ENCODE measurements at regions not wholly inside any gene's neighbourhood (a gene's known extent, or its start where the extent isn't known, plus 50 kb on each side); places are given as distances from the start of the nearest gene placed in this dataset.

DNA sequence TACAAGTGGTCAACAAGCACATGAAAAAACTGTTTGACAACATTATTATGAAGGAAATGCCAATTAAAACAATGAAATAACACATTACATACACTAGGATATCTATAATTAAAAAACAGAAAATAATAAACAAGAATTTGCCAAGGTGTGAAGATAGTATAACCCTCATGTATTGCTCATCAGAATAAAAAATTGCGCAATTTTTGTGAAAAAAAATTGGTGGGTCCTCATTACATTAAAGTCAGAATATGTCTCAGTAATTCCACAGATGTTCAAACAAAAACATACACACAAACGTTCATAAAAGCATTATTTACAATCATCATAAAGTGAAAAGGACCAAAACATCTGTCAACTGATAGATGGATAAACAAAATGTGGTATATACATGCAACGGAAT is 63.0 kb upstream of the AR start:
- DNase-seq, result no peak
